Endodermal cell (in vitro differentiated cells): ENCODE measurements at regions not wholly inside any gene's neighbourhood (a gene's known extent, or its start where the extent isn't known, plus 50 kb on each side); places are given as distances from the start of the nearest gene placed in this dataset.

Experiments
- DNase-seq: peaks from one replicate; pipeline ENCODE4 v3.0.0-alpha.2; 2017
- H3K27ac ChIP-seq: 2 replicates; pipeline ENCODE4 v1.5.1; 2013; ENCODE audit warnings: mild to moderate bottlenecking, low read depth, low read length, moderate library complexity
- H3K27me3 ChIP-seq: 2 replicates; pipeline ENCODE4 v1.6.1; 2013; ENCODE audit warnings: mild to moderate bottlenecking, low read length, moderate library complexity; ENCODE audit not compliant: insufficient read depth, control insufficient read depth, poor library complexity, severe bottlenecking
- H3K36me3 ChIP-seq: 2 replicates; pipeline ENCODE4 v1.7.0; 2013; ENCODE audit warnings: mild to moderate bottlenecking, low read length, moderate library complexity; ENCODE audit not compliant: control insufficient read depth, insufficient read depth
- H3K4me1 ChIP-seq: one replicate; pipeline ENCODE4 v1.7.0; 2013; ENCODE audit warnings: low read length; ENCODE audit not compliant: control insufficient read depth, insufficient read depth
- H3K4me3 ChIP-seq: 2 replicates; pipeline ENCODE4 v1.5.1; 2013; ENCODE audit warnings: mild to moderate bottlenecking, low read length, moderate library complexity
- H3K9ac ChIP-seq: 2 replicates; pipeline ENCODE4 v1.6.1; 2013; ENCODE audit warnings: mild to moderate bottlenecking, low read length, moderate library complexity; ENCODE audit not compliant: poor library complexity, severe bottlenecking; ENCODE audit errors: extremely low read depth
- H3K9me3 ChIP-seq: 2 replicates; pipeline ENCODE4 v1.6.1; 2013; ENCODE audit warnings: mild to moderate bottlenecking, low read length, moderate library complexity; ENCODE audit not compliant: control insufficient read depth
- H3K27ac Mint-ChIP-seq: 2 replicates; pipeline ENCODE4 v1.8.0; 2020; ENCODE audit warnings: mixed read lengths
- H3K27me3 Mint-ChIP-seq: 2 replicates; pipeline ENCODE4 v1.8.0; 2021; ENCODE audit warnings: mild to moderate bottlenecking, mixed read lengths; ENCODE audit not compliant: insufficient read depth
- H3K36me3 Mint-ChIP-seq: 2 replicates; pipeline ENCODE4 v1.8.0; 2020; ENCODE audit warnings: low read depth, mixed read lengths
- H3K4me1 Mint-ChIP-seq: 2 replicates; pipeline ENCODE4 v1.8.0; 2020; ENCODE audit warnings: mixed read lengths
- H3K4me3 Mint-ChIP-seq: 2 replicates; pipeline ENCODE4 v1.8.0; 2020; ENCODE audit warnings: mild to moderate bottlenecking, moderate library complexity, mixed read lengths
- H3K9me3 Mint-ChIP-seq: 2 replicates; pipeline ENCODE4 v1.8.0; 2020; ENCODE audit warnings: mild to moderate bottlenecking, mixed read lengths
- CTCF ChIP-seq: fragments of 200-600 bp; sonication (generic); conservative IDR thresholded peaks from 2 replicates; pipeline ENCODE4 v1.5.0; 2021; ENCODE audit warnings: antibody characterized with exemption, mild to moderate bottlenecking
- WGBS, 2 experiments: methylation state at CpG; one replicate each; pipeline versions ENCODE4 v1.1.5 to v1.1.7; 2013; ENCODE audit warnings: missing lambda C conversion rate in 2 of 2, mixed read lengths in 1 of 2; ENCODE audit not compliant: insufficient coverage in 1 of 2, insufficient read length in 1 of 2; 5-methylcytosine and 5-hydroxymethylcytosine counted together

GRCh38 chr2:176834226-176834625, 378.4 kb upstream of the HNRNPA3 start:
- H3K27ac Mint-ChIP-seq: no peak overlapping the region

GRCh38 chr2:176843208-176843607, 369.4 kb upstream of the HNRNPA3 start:
- Histone ChIP-seq H3K36me3 (no peaks in the 10 kb centered on the region), H3K27ac (no peak overlapping the region), H3K9ac (no peak overlapping the region), H3K27me3 (no peaks in the 10 kb centered on the region), H3K4me1 (no peaks in the 10 kb centered on the region), H3K9me3 (no peaks in the 10 kb centered on the region), H3K4me3 (no peak overlapping the region)
- no peaks in the 10 kb centered on the region for H3K9me3 Mint-ChIP-seq
- H3K27me3 Mint-ChIP-seq: no peaks in the 10 kb centered on the region
- H3K4me3 Mint-ChIP-seq: no peak overlapping the region
- no peak for DNase-seq
- no peaks in the 10 kb centered on the region for H3K4me1 Mint-ChIP-seq
- no peak overlapping the region for H3K27ac Mint-ChIP-seq
- no peaks in the 10 kb centered on the region for H3K36me3 Mint-ChIP-seq
- no peak for TF ChIP-seq CTCF

More at GRCh38 chr2:176834226-176834625, 378.4 kb upstream of the HNRNPA3 start:
- Histone ChIP-seq H3K9ac (no peak overlapping the region), H3K27me3 (no peaks in the 10 kb centered on the region), H3K4me1 (peaks cover 6% of the 10 kb centered on the region), H3K9me3 (no peaks in the 10 kb centered on the region), H3K4me3 (no peak overlapping the region), H3K27ac (no peak overlapping the region), H3K36me3 (no peaks in the 10 kb centered on the region)
- Mint-ChIP-seq H3K4me3 (no peak overlapping the region), H3K9me3 (no peaks in the 10 kb centered on the region), H3K4me1 (peaks cover 8% of the 10 kb centered on the region), H3K27me3 (no peaks in the 10 kb centered on the region), H3K36me3 (no peaks in the 10 kb centered on the region)
- no peak for TF ChIP-seq CTCF
- no peak for DNase-seq
- 90 to 91% methylated on average over 1 to 3 of the region's 3 CpGs for WGBS, 2 experiments

- H3K27ac ChIP-seq: no peak overlapping the region
- H3K4me3 ChIP-seq: no peak overlapping the region
- no peaks in the 10 kb centered on the region for H3K4me1 ChIP-seq
- no peaks in the 10 kb centered on the region for H3K9me3 Mint-ChIP-seq
- H3K9ac ChIP-seq: no peak overlapping the region
- H3K36me3 ChIP-seq: no peaks in the 10 kb centered on the region
- WGBS, 2 experiments: 81 to 100% methylated on average over 1 of the region's 1 CpG
- H3K9me3 ChIP-seq: no peaks in the 10 kb centered on the region
- H3K4me1 Mint-ChIP-seq: no peaks in the 10 kb centered on the region
- TF ChIP-seq CTCF: no peak
- DNase-seq: no peak
- no peak overlapping the region for H3K4me3 Mint-ChIP-seq
- H3K27me3 Mint-ChIP-seq: no peaks in the 10 kb centered on the region
- no peaks in the 10 kb centered on the region for H3K27me3 ChIP-seq
- H3K36me3 Mint-ChIP-seq: no peaks in the 10 kb centered on the region
- H3K27ac Mint-ChIP-seq: no peak overlapping the region
These were observed 368.1 kb upstream of the HNRNPA3 start for GRCh38 chr2:176844461-176844860.
